ENCODE measurements at regions not wholly inside any gene's neighbourhood (a gene's known extent, or its start where the extent isn't known, plus 50 kb on each side); places are given as distances from the start of the nearest gene placed in this dataset.

- no peak overlapping the region for H3K27ac ChIP-seq (ENCODE audit: low read depth in 1 of 2, low read length in 1 of 2)
- H3K36me3 ChIP-seq (ENCODE audit: control insufficient read depth in 4 of 4, insufficient read depth in 4 of 4, low read length in 4 of 4), result no peaks in the 10 kb centered on the region
- H3K4me3 ChIP-seq, result no peak overlapping the region
- no peak for TF ChIP-seq CTCF (IDR thresholded peaks at IDR 0.05; ENCODE audit: control extremely low read depth, extremely low read depth)
- peaks cover 2 to 14% (median 5%) of the 10 kb centered on the region in 5 donors for H3K4me1 ChIP-seq (ENCODE audit: control insufficient read depth in 5 of 5, insufficient read depth in 5 of 5, low read length in 5 of 5)
- WGBS, 2 donors, result 90 to 98% methylated on average over 5 of the region's 5 CpGs
- ATAC-seq (ENCODE audit: insufficient read depth, low FRiP score), result no peak
- H3K9me3 ChIP-seq (ENCODE audit: control insufficient read depth in 4 of 4, insufficient read depth in 3 of 4, low read length in 3 of 4), result no peaks in the 10 kb centered on the region
- no peaks in the 10 kb centered on the region for H3K27me3 ChIP-seq (ENCODE audit: control insufficient read depth in 3 of 3, insufficient read depth in 3 of 3, low read length in 2 of 3)
- no peak for DNase-seq
- H3K9ac ChIP-seq (ENCODE audit: insufficient read depth in 1 of 2, low read length in 2 of 2), result no peak overlapping the region
These were observed 104.5 kb downstream of the VAPA start for GRCh38 chr18:10018289-10018688.

GRCh38 chr18:10020171-10020570 lies 106.4 kb downstream of the VAPA start:
- WGBS, 2 donors, result 21 to 34% methylated on average over 6 of the region's 6 CpGs
- no peak overlapping the region for H3K27ac ChIP-seq (ENCODE audit: low read depth in 1 of 2, low read length in 1 of 2)
- H3K27me3 ChIP-seq (ENCODE audit: control insufficient read depth in 3 of 3, insufficient read depth in 3 of 3, low read length in 2 of 3), result no peaks in the 10 kb centered on the region
- no peaks in the 10 kb centered on the region for H3K9me3 ChIP-seq (ENCODE audit: control insufficient read depth in 4 of 4, insufficient read depth in 3 of 4, low read length in 3 of 4)
- ATAC-seq (ENCODE audit: insufficient read depth, low FRiP score) (peak; percentile 31), DNase-seq (no peak)
- peaks cover 0 to 14% (median 5%) of the 10 kb centered on the region in 5 donors for H3K4me1 ChIP-seq (ENCODE audit: control insufficient read depth in 5 of 5, insufficient read depth in 5 of 5, low read length in 5 of 5)
- TF ChIP-seq CTCF (IDR thresholded peaks at IDR 0.05; ENCODE audit: control extremely low read depth, extremely low read depth), result no peak
- no peak overlapping the region for H3K9ac ChIP-seq (ENCODE audit: insufficient read depth in 1 of 2, low read length in 2 of 2)
- no peak overlapping the region for H3K4me3 ChIP-seq
- H3K36me3 ChIP-seq (ENCODE audit: control insufficient read depth in 4 of 4, insufficient read depth in 4 of 4, low read length in 4 of 4), result no peaks in the 10 kb centered on the region

DNA sequence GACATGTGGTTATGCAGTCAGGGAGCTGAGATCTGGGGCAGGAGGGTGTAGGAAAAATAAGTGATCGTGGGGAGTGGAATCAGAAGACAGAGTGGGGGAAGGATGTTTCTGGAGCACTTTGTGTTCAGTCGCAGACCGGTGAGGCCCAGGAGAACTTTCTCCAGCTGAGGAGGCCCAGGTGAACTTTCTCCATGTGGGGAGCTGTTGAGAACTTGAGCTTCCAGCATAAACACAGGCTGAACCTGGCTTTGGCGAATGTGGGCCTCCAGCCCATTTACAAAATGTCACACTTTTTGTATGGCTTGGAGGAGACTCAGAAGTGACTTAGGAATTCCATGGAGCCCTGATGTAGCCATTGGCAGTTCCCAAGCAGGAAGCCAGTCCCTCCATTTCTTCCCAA lies 108.5 kb downstream of the VAPA start:
- no peak overlapping the region for H3K4me3 ChIP-seq
- 93 to 99% methylated on average over 4 of the region's 4 CpGs for WGBS, 2 donors
- no peaks in the 10 kb centered on the region for H3K36me3 ChIP-seq (ENCODE audit: control insufficient read depth in 4 of 4, insufficient read depth in 4 of 4, low read length in 4 of 4)
- no peaks in the 10 kb centered on the region for H3K27me3 ChIP-seq (ENCODE audit: control insufficient read depth in 3 of 3, insufficient read depth in 3 of 3, low read length in 2 of 3)
- ATAC-seq (ENCODE audit: insufficient read depth, low FRiP score), result no peak
- peaks cover 0 to 21% (median 2%) of the 10 kb centered on the region in 5 donors for H3K4me1 ChIP-seq (ENCODE audit: control insufficient read depth in 5 of 5, insufficient read depth in 5 of 5, low read length in 5 of 5)
- DNase-seq, result no peak
- TF ChIP-seq CTCF (IDR thresholded peaks at IDR 0.05; ENCODE audit: control extremely low read depth, extremely low read depth), result no peak
- no peak overlapping the region for H3K27ac ChIP-seq (ENCODE audit: low read depth in 1 of 2, low read length in 1 of 2)
- no peak overlapping the region for H3K9ac ChIP-seq (ENCODE audit: insufficient read depth in 1 of 2, low read length in 2 of 2)
- H3K9me3 ChIP-seq (ENCODE audit: control insufficient read depth in 4 of 4, insufficient read depth in 3 of 4, low read length in 3 of 4), result no peaks in the 10 kb centered on the region
